WTC11 (cell line): ENCODE measurements at regions not wholly inside any gene's neighbourhood (a gene's known extent, or its start where the extent isn't known, plus 50 kb on each side); places are given as distances from the start of the nearest gene placed in this dataset.

Source experiments
- ATAC-seq: fragments of 200-7000 bp; cut with Tn5 transposase; 2 replicates; pipeline ENCODE4 v1.10.0; 2021; ENCODE audit warnings: mild to moderate bottlenecking, moderate library complexity
- CTCF ChIA-PET: fragments of 300-600 bp; sonication (Branson Sonifier 250); formaldehyde crosslinking; loops from one replicate; lab custom pipeline; 2021; ENCODE audit warnings: antibody characterized with exemption; lab: Charles Lee
- POLR2A ChIA-PET: fragments of 350-600 bp; sonication (Branson Sonifier 250); formaldehyde crosslinking; loops from one replicate; lab custom pipeline; 2021; ENCODE audit warnings: antibody characterized with exemption; lab: Charles Lee
- DNase-seq: peaks from one replicate; pipeline ENCODE4 v3.0.0; 2021; ENCODE audit warnings: low spot score
- H3K27ac Mint-ChIP-seq: 2 replicates; pipeline ENCODE4 v1.8.0; 2021; ENCODE audit warnings: mixed read lengths
- H3K27me3 Mint-ChIP-seq: 2 replicates; pipeline ENCODE4 v1.8.0; 2021; ENCODE audit warnings: low read depth, mild to moderate bottlenecking, moderate library complexity, mixed read lengths
- H3K36me3 Mint-ChIP-seq: 2 replicates; pipeline ENCODE4 v1.8.0; 2021; ENCODE audit warnings: mixed read lengths
- H3K4me1 Mint-ChIP-seq: 2 replicates; pipeline ENCODE4 v1.8.0; 2022; ENCODE audit warnings: mixed read lengths
- H3K4me3 Mint-ChIP-seq: 2 replicates; pipeline ENCODE4 v1.8.0; 2021; ENCODE audit warnings: mild to moderate bottlenecking, moderate library complexity, mixed read lengths
- H3K9me3 Mint-ChIP-seq: 2 replicates; pipeline ENCODE4 v1.8.0; 2021; ENCODE audit warnings: mixed read lengths
- IRF2 ChIP-seq: sonication (generic); formaldehyde crosslinking; IDR thresholded peaks from 2 replicates; pipeline ENCODE4 v1.8.0; 2022; ENCODE audit warnings: low read depth, missing genetic modification reagents, borderline replicate concordance
- NR2C2 ChIP-seq: sonication (generic); formaldehyde crosslinking; IDR thresholded peaks from 2 replicates; pipeline ENCODE4 v1.8.0; 2022; ENCODE audit warnings: mild to moderate bottlenecking, missing genetic modification reagents
- SMAD3 ChIP-seq: sonication (generic); formaldehyde crosslinking; IDR thresholded peaks from 2 replicates; pipeline ENCODE4 v1.8.0; 2022; ENCODE audit warnings: missing genetic modification reagents, mild to moderate bottlenecking, borderline replicate concordance
- SOX15 ChIP-seq: fragments of 250-450 bp; sonication (Bioruptor Pico); IDR thresholded peaks from 2 replicates; pipeline ENCODE4 v1.9.0; 2021; ENCODE audit warnings: mild to moderate bottlenecking
- ZNF121 ChIP-seq: sonication (generic); formaldehyde crosslinking; IDR thresholded peaks from 2 replicates; pipeline ENCODE4 v1.8.0; 2023; ENCODE audit warnings: missing genetic modification reagents
- ZNF416 ChIP-seq: fragments of 250-450 bp; sonication (Bioruptor Pico); IDR thresholded peaks from 2 replicates; pipeline ENCODE4 v1.9.0; 2021; ENCODE audit warnings: mild to moderate bottlenecking, inconsistent platforms
- ZNF671 ChIP-seq: fragments of 250-450 bp; sonication (Bioruptor Pico); IDR thresholded peaks from 2 replicates; pipeline ENCODE4 v1.8.0; 2021; ENCODE audit warnings: mild to moderate bottlenecking
- TF ChIP-seq, protein P1 (sequence below): sonication (generic); formaldehyde crosslinking; IDR thresholded peaks from 2 replicates; pipeline ENCODE4 v1.8.0; 2022; ENCODE audit warnings: mild to moderate bottlenecking, missing genetic modification reagents
- TF ChIP-seq, protein P2 (sequence below): sonication (generic); formaldehyde crosslinking; conservative IDR thresholded peaks from 2 replicates; pipeline ENCODE4 v1.8.1; 2023; ENCODE audit warnings: mild to moderate bottlenecking, low read depth, missing genetic modification reagents, moderate library complexity
- TF ChIP-seq, protein P3 (sequence below): sonication (generic); formaldehyde crosslinking; IDR thresholded peaks from 2 replicates; pipeline ENCODE4 v1.8.1; 2023; ENCODE audit warnings: mild to moderate bottlenecking, missing genetic modification reagents, moderate library complexity
- TF ChIP-seq, protein P4 (sequence below): sonication (generic); formaldehyde crosslinking; IDR thresholded peaks from 2 replicates; pipeline ENCODE4 v1.8.0; 2022; ENCODE audit warnings: mild to moderate bottlenecking, missing genetic modification reagents
- TF ChIP-seq, protein P5 (sequence below): fragments of 200-600 bp; IDR thresholded peaks from 2 replicates; pipeline ENCODE4 v1.8.0; 2022; ENCODE audit warnings: antibody characterized with exemption
- TF ChIP-seq, protein P6 (sequence below): sonication (generic); formaldehyde crosslinking; IDR thresholded peaks from 2 replicates; pipeline ENCODE4 v1.8.0; 2022; ENCODE audit warnings: mild to moderate bottlenecking, missing genetic modification reagents
- TF ChIP-seq, protein P7 (sequence below): sonication (generic); formaldehyde crosslinking; IDR thresholded peaks from 2 replicates; pipeline ENCODE4 v1.8.0; 2022; ENCODE audit warnings: missing genetic modification reagents

DNA sequence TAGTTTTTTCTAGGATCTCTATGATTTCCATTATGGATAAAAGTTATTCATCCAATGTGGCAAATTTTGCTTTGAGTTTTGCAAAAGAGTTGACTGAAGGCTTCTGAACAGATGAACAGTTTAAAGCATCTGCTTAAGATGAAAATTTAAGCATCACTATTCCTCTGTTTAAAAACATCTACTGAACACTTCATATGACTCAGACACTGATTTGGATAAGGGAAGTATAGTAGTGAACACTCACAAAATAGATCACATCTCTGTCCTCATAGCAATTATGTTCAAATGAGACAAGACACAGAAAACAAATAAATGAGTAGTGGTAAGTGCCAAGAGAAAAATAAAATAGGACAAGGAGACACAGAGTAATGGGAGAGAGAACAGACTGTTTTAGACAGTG, 157.3 kb downstream of the MBL2 start:
- CTCF ChIA-PET, result no interaction called here
- POLR2A ChIA-PET, result no interaction called here
- Mint-ChIP-seq H3K4me3 (no peak overlapping the region), H3K27ac (no peak overlapping the region), H3K36me3 (no peaks in the 10 kb centered on the region), H3K9me3 (no peaks in the 10 kb centered on the region), H3K27me3 (no peaks in the 10 kb centered on the region), H3K4me1 (no peaks in the 10 kb centered on the region)
- no peak for TF ChIP-seq ZNF671 (CRISPR knock-in tag)
- TF ChIP-seq, protein P1, sequence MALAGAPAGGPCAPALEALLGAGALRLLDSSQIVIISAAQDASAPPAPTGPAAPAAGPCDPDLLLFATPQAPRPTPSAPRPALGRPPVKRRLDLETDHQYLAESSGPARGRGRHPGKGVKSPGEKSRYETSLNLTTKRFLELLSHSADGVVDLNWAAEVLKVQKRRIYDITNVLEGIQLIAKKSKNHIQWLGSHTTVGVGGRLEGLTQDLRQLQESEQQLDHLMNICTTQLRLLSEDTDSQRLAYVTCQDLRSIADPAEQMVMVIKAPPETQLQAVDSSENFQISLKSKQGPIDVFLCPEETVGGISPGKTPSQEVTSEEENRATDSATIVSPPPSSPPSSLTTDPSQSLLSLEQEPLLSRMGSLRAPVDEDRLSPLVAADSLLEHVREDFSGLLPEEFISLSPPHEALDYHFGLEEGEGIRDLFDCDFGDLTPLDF (CRISPR knock-in tag), result no peak
- TF ChIP-seq, protein P2, sequence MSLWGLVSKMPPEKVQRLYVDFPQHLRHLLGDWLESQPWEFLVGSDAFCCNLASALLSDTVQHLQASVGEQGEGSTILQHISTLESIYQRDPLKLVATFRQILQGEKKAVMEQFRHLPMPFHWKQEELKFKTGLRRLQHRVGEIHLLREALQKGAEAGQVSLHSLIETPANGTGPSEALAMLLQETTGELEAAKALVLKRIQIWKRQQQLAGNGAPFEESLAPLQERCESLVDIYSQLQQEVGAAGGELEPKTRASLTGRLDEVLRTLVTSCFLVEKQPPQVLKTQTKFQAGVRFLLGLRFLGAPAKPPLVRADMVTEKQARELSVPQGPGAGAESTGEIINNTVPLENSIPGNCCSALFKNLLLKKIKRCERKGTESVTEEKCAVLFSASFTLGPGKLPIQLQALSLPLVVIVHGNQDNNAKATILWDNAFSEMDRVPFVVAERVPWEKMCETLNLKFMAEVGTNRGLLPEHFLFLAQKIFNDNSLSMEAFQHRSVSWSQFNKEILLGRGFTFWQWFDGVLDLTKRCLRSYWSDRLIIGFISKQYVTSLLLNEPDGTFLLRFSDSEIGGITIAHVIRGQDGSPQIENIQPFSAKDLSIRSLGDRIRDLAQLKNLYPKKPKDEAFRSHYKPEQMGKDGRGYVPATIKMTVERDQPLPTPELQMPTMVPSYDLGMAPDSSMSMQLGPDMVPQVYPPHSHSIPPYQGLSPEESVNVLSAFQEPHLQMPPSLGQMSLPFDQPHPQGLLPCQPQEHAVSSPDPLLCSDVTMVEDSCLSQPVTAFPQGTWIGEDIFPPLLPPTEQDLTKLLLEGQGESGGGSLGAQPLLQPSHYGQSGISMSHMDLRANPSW (CRISPR knock-in tag), result no peak
- no peak for TF ChIP-seq IRF2
- TF ChIP-seq, protein P3, sequence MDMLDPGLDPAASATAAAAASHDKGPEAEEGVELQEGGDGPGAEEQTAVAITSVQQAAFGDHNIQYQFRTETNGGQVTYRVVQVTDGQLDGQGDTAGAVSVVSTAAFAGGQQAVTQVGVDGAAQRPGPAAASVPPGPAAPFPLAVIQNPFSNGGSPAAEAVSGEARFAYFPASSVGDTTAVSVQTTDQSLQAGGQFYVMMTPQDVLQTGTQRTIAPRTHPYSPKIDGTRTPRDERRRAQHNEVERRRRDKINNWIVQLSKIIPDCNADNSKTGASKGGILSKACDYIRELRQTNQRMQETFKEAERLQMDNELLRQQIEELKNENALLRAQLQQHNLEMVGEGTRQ (CRISPR knock-in tag), result no peak
- TF ChIP-seq, protein P4, sequence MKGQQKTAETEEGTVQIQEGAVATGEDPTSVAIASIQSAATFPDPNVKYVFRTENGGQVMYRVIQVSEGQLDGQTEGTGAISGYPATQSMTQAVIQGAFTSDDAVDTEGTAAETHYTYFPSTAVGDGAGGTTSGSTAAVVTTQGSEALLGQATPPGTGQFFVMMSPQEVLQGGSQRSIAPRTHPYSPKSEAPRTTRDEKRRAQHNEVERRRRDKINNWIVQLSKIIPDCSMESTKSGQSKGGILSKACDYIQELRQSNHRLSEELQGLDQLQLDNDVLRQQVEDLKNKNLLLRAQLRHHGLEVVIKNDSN (CRISPR knock-in tag), result no peak
- TF ChIP-seq, protein P5, sequence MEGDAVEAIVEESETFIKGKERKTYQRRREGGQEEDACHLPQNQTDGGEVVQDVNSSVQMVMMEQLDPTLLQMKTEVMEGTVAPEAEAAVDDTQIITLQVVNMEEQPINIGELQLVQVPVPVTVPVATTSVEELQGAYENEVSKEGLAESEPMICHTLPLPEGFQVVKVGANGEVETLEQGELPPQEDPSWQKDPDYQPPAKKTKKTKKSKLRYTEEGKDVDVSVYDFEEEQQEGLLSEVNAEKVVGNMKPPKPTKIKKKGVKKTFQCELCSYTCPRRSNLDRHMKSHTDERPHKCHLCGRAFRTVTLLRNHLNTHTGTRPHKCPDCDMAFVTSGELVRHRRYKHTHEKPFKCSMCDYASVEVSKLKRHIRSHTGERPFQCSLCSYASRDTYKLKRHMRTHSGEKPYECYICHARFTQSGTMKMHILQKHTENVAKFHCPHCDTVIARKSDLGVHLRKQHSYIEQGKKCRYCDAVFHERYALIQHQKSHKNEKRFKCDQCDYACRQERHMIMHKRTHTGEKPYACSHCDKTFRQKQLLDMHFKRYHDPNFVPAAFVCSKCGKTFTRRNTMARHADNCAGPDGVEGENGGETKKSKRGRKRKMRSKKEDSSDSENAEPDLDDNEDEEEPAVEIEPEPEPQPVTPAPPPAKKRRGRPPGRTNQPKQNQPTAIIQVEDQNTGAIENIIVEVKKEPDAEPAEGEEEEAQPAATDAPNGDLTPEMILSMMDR, result no peak
- no peak for TF ChIP-seq ZNF121 (CRISPR knock-in tag)
- TF ChIP-seq, protein P6, sequence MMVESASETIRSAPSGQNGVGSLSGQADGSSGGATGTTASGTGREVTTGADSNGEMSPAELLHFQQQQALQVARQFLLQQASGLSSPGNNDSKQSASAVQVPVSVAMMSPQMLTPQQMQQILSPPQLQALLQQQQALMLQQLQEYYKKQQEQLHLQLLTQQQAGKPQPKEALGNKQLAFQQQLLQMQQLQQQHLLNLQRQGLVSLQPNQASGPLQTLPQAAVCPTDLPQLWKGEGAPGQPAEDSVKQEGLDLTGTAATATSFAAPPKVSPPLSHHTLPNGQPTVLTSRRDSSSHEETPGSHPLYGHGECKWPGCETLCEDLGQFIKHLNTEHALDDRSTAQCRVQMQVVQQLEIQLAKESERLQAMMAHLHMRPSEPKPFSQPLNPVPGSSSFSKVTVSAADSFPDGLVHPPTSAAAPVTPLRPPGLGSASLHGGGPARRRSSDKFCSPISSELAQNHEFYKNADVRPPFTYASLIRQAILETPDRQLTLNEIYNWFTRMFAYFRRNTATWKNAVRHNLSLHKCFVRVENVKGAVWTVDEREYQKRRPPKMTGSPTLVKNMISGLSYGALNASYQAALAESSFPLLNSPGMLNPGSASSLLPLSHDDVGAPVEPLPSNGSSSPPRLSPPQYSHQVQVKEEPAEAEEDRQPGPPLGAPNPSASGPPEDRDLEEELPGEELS (CRISPR knock-in tag), result no peak
- TF ChIP-seq SOX15 (CRISPR knock-in tag), result no peak
- TF ChIP-seq SMAD3, result no peak
- TF ChIP-seq, protein P7, sequence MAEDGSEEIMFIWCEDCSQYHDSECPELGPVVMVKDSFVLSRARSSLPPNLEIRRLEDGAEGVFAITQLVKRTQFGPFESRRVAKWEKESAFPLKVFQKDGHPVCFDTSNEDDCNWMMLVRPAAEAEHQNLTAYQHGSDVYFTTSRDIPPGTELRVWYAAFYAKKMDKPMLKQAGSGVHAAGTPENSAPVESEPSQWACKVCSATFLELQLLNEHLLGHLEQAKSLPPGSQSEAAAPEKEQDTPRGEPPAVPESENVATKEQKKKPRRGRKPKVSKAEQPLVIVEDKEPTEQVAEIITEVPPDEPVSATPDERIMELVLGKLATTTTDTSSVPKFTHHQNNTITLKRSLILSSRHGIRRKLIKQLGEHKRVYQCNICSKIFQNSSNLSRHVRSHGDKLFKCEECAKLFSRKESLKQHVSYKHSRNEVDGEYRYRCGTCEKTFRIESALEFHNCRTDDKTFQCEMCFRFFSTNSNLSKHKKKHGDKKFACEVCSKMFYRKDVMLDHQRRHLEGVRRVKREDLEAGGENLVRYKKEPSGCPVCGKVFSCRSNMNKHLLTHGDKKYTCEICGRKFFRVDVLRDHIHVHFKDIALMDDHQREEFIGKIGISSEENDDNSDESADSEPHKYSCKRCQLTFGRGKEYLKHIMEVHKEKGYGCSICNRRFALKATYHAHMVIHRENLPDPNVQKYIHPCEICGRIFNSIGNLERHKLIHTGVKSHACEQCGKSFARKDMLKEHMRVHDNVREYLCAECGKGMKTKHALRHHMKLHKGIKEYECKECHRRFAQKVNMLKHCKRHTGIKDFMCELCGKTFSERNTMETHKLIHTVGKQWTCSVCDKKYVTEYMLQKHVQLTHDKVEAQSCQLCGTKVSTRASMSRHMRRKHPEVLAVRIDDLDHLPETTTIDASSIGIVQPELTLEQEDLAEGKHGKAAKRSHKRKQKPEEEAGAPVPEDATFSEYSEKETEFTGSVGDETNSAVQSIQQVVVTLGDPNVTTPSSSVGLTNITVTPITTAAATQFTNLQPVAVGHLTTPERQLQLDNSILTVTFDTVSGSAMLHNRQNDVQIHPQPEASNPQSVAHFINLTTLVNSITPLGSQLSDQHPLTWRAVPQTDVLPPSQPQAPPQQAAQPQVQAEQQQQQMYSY (CRISPR knock-in tag), result no peak
- no peak for TF ChIP-seq ZNF416 (CRISPR knock-in tag)
- no peak for TF ChIP-seq NR2C2 (CRISPR knock-in tag)
- DNase-seq (no peak), ATAC-seq (no peak)
